GM12874 (cell line): ENCODE measurements at regions not wholly inside any gene's neighbourhood (a gene's known extent, or its start where the extent isn't known, plus 50 kb on each side); places are given as distances from the start of the nearest gene placed in this dataset.

Experiments used
- TF ChIP-seq, protein P1 (sequence below): IDR thresholded peaks from 2 replicates; pipeline ENCODE4 v1.5.1; 2011; ENCODE audit warnings: low read depth, mild to moderate bottlenecking, control low read depth, low read length, moderate library complexity; ENCODE audit not compliant: insufficient read depth

DNA sequence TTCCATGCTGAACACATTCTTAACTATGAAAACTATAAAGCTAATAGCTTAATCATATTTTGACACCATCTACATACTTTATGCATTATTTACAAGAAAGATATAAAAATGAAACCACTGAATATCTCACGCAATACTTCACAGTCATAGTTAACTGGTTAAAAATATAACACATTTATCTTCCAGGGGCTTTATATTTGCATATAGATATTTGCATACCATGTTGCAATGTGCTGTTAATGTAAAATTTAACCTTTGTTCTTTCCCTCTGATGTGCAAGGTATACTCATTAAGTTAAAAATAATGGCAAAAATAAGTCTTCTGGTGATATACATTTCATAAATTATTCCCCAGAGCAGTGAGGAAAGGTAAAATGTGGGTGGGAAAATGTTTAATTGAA is 76.9 kb upstream of the MGMT start:
- TF ChIP-seq, protein P1, sequence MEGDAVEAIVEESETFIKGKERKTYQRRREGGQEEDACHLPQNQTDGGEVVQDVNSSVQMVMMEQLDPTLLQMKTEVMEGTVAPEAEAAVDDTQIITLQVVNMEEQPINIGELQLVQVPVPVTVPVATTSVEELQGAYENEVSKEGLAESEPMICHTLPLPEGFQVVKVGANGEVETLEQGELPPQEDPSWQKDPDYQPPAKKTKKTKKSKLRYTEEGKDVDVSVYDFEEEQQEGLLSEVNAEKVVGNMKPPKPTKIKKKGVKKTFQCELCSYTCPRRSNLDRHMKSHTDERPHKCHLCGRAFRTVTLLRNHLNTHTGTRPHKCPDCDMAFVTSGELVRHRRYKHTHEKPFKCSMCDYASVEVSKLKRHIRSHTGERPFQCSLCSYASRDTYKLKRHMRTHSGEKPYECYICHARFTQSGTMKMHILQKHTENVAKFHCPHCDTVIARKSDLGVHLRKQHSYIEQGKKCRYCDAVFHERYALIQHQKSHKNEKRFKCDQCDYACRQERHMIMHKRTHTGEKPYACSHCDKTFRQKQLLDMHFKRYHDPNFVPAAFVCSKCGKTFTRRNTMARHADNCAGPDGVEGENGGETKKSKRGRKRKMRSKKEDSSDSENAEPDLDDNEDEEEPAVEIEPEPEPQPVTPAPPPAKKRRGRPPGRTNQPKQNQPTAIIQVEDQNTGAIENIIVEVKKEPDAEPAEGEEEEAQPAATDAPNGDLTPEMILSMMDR: no peak

- TF ChIP-seq, protein P1: no peak
Observed at GRCh38 chr10:129390726-129391125, 76.3 kb upstream of the MGMT start.

DNA sequence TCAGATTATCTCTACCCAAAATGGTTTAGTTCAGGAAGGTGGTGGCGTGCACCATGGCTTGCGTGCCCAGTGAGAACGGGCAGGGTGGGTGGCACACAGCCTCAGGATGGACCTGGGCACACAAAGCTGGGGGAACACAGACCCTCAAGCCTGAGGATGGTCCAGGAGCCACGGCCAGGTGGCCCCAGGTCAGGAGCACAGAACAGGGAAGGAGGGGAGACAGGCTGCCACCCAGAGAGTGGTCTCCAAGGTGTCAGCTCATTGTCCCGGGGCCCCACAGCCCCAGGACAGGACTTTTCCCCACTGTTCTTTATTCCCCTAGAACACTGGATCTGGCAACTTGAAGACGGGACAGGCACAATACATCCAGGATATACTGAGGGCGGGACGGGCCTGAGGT is 75.6 kb upstream of the MGMT start:
- TF ChIP-seq, protein P1: no peak

DNA sequence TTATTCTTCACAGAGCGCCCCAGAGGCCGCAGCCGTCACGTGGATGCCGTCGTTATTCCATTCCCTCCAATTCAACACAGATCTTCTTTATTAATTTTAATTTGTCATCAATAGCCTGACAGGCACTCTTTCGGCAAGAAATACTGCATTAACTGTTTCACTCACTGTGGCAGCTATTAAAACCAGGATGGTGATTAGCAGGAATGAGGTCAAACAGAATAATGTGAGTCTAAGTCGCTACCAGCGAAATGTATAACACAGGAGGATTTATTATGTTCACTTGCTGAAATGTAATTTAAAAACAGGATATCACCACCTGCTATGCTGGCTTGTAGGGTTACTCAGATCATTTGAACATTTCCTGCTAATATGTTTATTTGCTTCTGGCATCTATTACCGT is 74.2 kb upstream of the MGMT start:
- TF ChIP-seq, protein P1: no peak

DNA sequence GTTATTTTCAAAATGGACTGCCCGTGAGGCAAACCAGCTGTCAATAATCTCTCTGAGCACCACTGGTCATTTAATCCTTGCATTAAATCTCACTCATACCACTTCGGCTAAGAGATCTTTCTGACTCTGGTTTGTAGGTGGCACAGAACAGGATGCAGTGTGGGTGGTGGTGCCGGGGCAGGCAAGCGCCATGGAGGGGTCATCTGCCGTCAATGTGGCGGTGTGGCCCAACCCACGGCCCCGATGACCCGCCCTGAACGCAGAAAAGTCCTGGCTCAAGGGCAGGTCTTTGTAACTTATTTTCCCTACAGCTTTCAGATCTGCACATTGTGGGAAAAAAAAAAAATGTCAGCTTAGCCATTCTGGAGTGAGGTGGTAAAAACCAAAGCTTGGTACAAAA is 73.2 kb upstream of the MGMT start:
- TF ChIP-seq, protein P1: no peak

GRCh38 chr10:129394518-129395328 is 72.3 kb upstream of the MGMT start:
- TF ChIP-seq, protein P1: no peak

GRCh38 chr10:129396021-129396722 is 70.9 kb upstream of the MGMT start:
- TF ChIP-seq, protein P1: no peak
